HepG2 (cell line): ENCODE measurements at regions not wholly inside any gene's neighbourhood (a gene's known extent, or its start where the extent isn't known, plus 50 kb on each side); places are given as distances from the start of the nearest gene placed in this dataset.

Experiments used
- ATAC-seq: fragments of 200-7000 bp; cut with Tn5 transposase; 3 replicates; pipeline ENCODE4 v1.9.1; 2020; ENCODE audit warnings: mild to moderate bottlenecking, moderate library complexity
- BruUV-seq: library from RNA; stranded (reverse); fragments of 400-500 nt; replicated peaks from 2 replicates; lab custom pipeline; 2021; lab: Mats Ljungman, UMichigan
- CTCF ChIA-PET: fragments of 300-600 bp; formaldehyde crosslinking; extraction: SDS; loops from one replicate; lab custom pipeline; 2021; ENCODE audit warnings: low total read pairs, inconsistent platforms, low intra/inter-chr PET ratio; lab: Yijun Ruan, JAX
- POLR2A ChIA-PET: fragments of 350-600 bp; sonication (Branson Sonifier 250); formaldehyde crosslinking; loops from one replicate; lab custom pipeline; 2020; ENCODE audit warnings: antibody characterized with exemption, inconsistent platforms; lab: Yijun Ruan, JAX
- DNase-seq: peaks from one replicate; pipeline ENCODE4 v3.0.0-alpha.2; 2015; ENCODE audit warnings: low spot score
- FAIRE-seq: peaks from 3 replicates; lab custom pipeline; 2011; peaks lifted over from hg19 to GRCh38; lab: Jason Lieb, UNC
- H2AFZ ChIP-seq: one replicate; pipeline ENCODE4 v1.6.1; 2011; ENCODE audit warnings: low read length, inconsistent platforms
- H3K27ac ChIP-seq: fragments of 300-600 bp; 3 replicates; pipeline ENCODE4 v1.8.0; 2011; ENCODE audit warnings: mixed run types, mild to moderate bottlenecking, mixed read lengths, low read length, inconsistent platforms; ENCODE audit not compliant: insufficient read depth; ENCODE audit errors: extremely low read length
- H3K27me3 ChIP-seq, 2 experiments: fragments of 200-600 bp in 1 of 2; 2 replicates in 1 of 2; 3 replicates in 1 of 2; pipeline versions ENCODE4 v1.6.0 to v1.8.0; 2011; ENCODE audit warnings: low read length in 2 of 2, mild to moderate bottlenecking in 2 of 2, moderate library complexity in 2 of 2, inconsistent platforms in 1 of 2; ENCODE audit not compliant: insufficient read depth in 2 of 2, control insufficient read depth in 1 of 2
- H3K36me3 ChIP-seq, 2 experiments: fragments of 200-600 bp in 1 of 2; replicated peaks in 1 of 2; 2 replicates in 1 of 2; 3 replicates in 1 of 2; pipeline versions ENCODE4 v1.5.1 to v1.8.0; 2011; ENCODE audit warnings: low read length in 2 of 2, inconsistent platforms in 1 of 2; ENCODE audit not compliant: insufficient read depth in 2 of 2, control insufficient read depth in 1 of 2
- H3K4me1 ChIP-seq: 2 replicates; pipeline ENCODE4 v1.5.1; 2012; ENCODE audit warnings: low read length, inconsistent platforms; ENCODE audit not compliant: insufficient read depth
- H3K4me2 ChIP-seq: 2 replicates; pipeline ENCODE4 v1.6.0; 2011; ENCODE audit warnings: low read depth, low read length, inconsistent platforms
- H3K4me3 ChIP-seq, 3 experiments: fragments of 200-600 bp in 1 of 3; sonication (generic), shearing (Covaris generic) in 1 of 3; replicated peaks in 1 of 3; 2 replicates each; pipeline ENCODE4 v1.5.1; 2011 to 2016; ENCODE audit warnings: low read length in 3 of 3, inconsistent platforms in 2 of 3, low read depth in 2 of 3, mild to moderate bottlenecking in 2 of 3, control low read depth in 1 of 3, mixed read lengths in 1 of 3; ENCODE audit not compliant: insufficient read depth in 1 of 3
- H3K79me2 ChIP-seq: one replicate; pipeline ENCODE4 v1.6.1; 2011; ENCODE audit warnings: low read length, inconsistent platforms; ENCODE audit not compliant: insufficient read depth
- H3K9ac ChIP-seq: 2 replicates; pipeline ENCODE4 v1.6.0; 2011; ENCODE audit warnings: mild to moderate bottlenecking, low read depth, low read length, inconsistent platforms; ENCODE audit not compliant: insufficient read depth
- H3K9me3 ChIP-seq: 2 replicates; pipeline ENCODE4 v1.5.1; 2012; ENCODE audit warnings: mild to moderate bottlenecking, low read length
- H4K20me1 ChIP-seq: 2 replicates; pipeline ENCODE4 v1.6.0; 2011; ENCODE audit warnings: inconsistent platforms, mild to moderate bottlenecking, low read length, moderate library complexity; ENCODE audit not compliant: insufficient read depth
- ATF7 ChIP-seq, 2 experiments: fragments of 450-650 bp in 1 of 2; sonication (generic) in 1 of 2; formaldehyde crosslinking in 1 of 2; IDR thresholded peaks; 2 replicates each; pipeline versions ENCODE4 v1.4.0 to v1.6.1; 2016 to 2020; ENCODE audit warnings: antibody characterized with exemption in 1 of 2, mild to moderate bottlenecking in 1 of 2, missing genetic modification reagents in 1 of 2
- HOXA5 ChIP-seq: sonication (generic); formaldehyde crosslinking; IDR thresholded peaks from 2 replicates; pipeline ENCODE4 v1.4.0; 2020; ENCODE audit warnings: missing genetic modification reagents
- IKZF4 ChIP-seq: sonication (generic); formaldehyde crosslinking; IDR thresholded peaks from 2 replicates; pipeline ENCODE4 v1.5.1; 2020; ENCODE audit warnings: borderline replicate concordance, mild to moderate bottlenecking, low read depth, missing genetic modification reagents; ENCODE audit errors: not compliant biosample characterization
- NBN ChIP-seq: fragments of 450-650 bp; conservative IDR thresholded peaks from 2 replicates; pipeline ENCODE4 v1.6.1; 2017
- TEAD3 ChIP-seq: optimal IDR thresholded peaks from 2 replicates; pipeline ENCODE3; 2016; ENCODE audit warnings: borderline replicate concordance
- WGBS: methylation state at CpG from one replicate; pipeline ENCODE4 v1.1.6; 2017; ENCODE audit warnings: low lambda C conversion rate; 5-methylcytosine and 5-hydroxymethylcytosine counted together
- in situ Hi-C: cut with HindIII; loops from 2 replicates; pipeline ENCODE4 v1.10.0; 2017; ENCODE audit warnings: low pct_unique_long_range_greater_than_20kb; ENCODE audit not compliant: extremely low pct_ligation_motif_present
- intact Hi-C: fragments of 100-400 bp; cut with micrococcal nuclease; formaldehyde crosslinking; loops from one replicate; pipeline ENCODE4 v1.10.0; 2022; ENCODE audit not compliant: unreplicated experiment
- TF ChIP-seq, protein P1 (sequence below): sonication (generic); formaldehyde crosslinking; IDR thresholded peaks from 2 replicates; pipeline ENCODE4 v1.5.1; 2020; ENCODE audit warnings: missing genetic modification reagents, mild to moderate bottlenecking, borderline replicate concordance
- TF ChIP-seq, protein P2 (sequence below): sonication (generic); formaldehyde crosslinking; IDR thresholded peaks from 2 replicates; pipeline ENCODE4 v1.4.0; 2020; ENCODE audit warnings: missing genetic modification reagents
- TF ChIP-seq, protein P3 (sequence below): sonication (generic); formaldehyde crosslinking; IDR thresholded peaks from 2 replicates; pipeline ENCODE4 v1.8.1; 2023; ENCODE audit warnings: mild to moderate bottlenecking, missing genetic modification reagents, borderline replicate concordance
- TF ChIP-seq, protein P4 (sequence below): sonication (generic); formaldehyde crosslinking; IDR thresholded peaks from 2 replicates; pipeline ENCODE4 v1.4.0; 2020; ENCODE audit warnings: missing genetic modification reagents, borderline replicate concordance
- TF ChIP-seq, protein P5 (sequence below): sonication (generic); formaldehyde crosslinking; IDR thresholded peaks from 2 replicates; pipeline ENCODE4 v1.5.1; 2020; ENCODE audit warnings: missing genetic modification reagents, mild to moderate bottlenecking, borderline replicate concordance
- TF ChIP-seq, protein P6 (sequence below): sonication (generic); formaldehyde crosslinking; IDR thresholded peaks from 2 replicates; pipeline ENCODE4 v1.4.0; 2020; ENCODE audit warnings: mild to moderate bottlenecking, missing genetic modification reagents

DNA sequence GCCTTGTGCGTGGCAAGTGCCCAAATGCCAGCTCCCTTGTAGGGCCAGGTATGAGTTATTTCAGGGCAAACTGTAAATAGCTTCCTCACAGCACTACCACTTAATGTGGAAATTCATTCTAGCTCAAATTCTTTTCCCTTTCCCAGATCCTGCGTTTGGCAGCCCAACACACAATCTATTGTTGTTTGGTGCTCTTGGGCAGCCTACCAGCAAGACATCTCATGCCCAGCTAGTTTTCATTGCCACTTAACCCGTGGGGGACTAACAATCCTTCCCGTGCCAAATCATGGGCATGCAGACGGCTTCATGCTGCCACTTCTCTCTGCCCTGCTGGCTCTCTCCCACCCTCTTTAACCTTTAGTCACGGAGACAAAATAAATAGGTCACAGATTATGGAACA, 454.2 kb downstream of the GRIA2 start:
- no peaks in the 10 kb centered on the region for H3K27me3 ChIP-seq
- H2AFZ ChIP-seq = no peak overlapping the region
- no peaks in the 10 kb centered on the region for H4K20me1 ChIP-seq
- no peak overlapping the region for H3K4me2 ChIP-seq
- FAIRE-seq (no peak), DNase-seq (no peak), ATAC-seq (no peak)
- POLR2A ChIA-PET = no interaction called here
- no peaks in the 10 kb centered on the region for H3K79me2 ChIP-seq
- H3K27ac ChIP-seq = no peak overlapping the region
- H3K9ac ChIP-seq = no peak overlapping the region
- intact Hi-C loops = no loop called here
- WGBS = 9% methylated on average over 6 of the region's 6 CpGs
- H3K4me3 ChIP-seq = no peak overlapping the region
- in situ Hi-C loops = no loop called here
- CTCF ChIA-PET = no interaction called here
- no TSS peak for BruUV-seq
- H3K36me3 ChIP-seq = no peaks in the 10 kb centered on the region
- no peaks in the 10 kb centered on the region for H3K9me3 ChIP-seq
- no peak for TF ChIP-seq ATF7 (IDR thresholded peaks at IDR 0.05)
- no peak for TF ChIP-seq ATF7 (CRISPR knock-in tag; IDR thresholded peaks at IDR 0.05)
- TF ChIP-seq, protein P1, sequence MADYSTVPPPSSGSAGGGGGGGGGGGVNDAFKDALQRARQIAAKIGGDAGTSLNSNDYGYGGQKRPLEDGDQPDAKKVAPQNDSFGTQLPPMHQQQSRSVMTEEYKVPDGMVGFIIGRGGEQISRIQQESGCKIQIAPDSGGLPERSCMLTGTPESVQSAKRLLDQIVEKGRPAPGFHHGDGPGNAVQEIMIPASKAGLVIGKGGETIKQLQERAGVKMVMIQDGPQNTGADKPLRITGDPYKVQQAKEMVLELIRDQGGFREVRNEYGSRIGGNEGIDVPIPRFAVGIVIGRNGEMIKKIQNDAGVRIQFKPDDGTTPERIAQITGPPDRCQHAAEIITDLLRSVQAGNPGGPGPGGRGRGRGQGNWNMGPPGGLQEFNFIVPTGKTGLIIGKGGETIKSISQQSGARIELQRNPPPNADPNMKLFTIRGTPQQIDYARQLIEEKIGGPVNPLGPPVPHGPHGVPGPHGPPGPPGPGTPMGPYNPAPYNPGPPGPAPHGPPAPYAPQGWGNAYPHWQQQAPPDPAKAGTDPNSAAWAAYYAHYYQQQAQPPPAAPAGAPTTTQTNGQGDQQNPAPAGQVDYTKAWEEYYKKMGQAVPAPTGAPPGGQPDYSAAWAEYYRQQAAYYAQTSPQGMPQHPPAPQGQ = no peak
- TF ChIP-seq, protein P2, sequence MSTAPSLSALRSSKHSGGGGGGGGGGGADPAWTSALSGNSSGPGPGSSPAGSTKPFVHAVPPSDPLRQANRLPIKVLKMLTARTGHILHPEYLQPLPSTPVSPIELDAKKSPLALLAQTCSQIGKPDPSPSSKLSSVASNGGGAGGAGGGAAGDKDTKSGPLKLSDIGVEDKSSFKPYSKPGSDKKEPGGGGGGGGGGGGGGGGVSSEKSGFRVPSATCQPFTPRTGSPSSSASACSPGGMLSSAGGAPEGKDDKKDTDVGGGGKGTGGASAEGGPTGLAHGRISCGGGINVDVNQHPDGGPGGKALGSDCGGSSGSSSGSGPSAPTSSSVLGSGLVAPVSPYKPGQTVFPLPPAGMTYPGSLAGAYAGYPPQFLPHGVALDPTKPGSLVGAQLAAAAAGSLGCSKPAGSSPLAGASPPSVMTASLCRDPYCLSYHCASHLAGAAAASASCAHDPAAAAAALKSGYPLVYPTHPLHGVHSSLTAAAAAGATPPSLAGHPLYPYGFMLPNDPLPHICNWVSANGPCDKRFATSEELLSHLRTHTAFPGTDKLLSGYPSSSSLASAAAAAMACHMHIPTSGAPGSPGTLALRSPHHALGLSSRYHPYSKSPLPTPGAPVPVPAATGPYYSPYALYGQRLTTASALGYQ = no peak
- no peak for TF ChIP-seq NBN
- TF ChIP-seq, all 625 proteins: peak for 0
- no peaks in the 10 kb centered on the region for H3K4me1 ChIP-seq

DNA sequence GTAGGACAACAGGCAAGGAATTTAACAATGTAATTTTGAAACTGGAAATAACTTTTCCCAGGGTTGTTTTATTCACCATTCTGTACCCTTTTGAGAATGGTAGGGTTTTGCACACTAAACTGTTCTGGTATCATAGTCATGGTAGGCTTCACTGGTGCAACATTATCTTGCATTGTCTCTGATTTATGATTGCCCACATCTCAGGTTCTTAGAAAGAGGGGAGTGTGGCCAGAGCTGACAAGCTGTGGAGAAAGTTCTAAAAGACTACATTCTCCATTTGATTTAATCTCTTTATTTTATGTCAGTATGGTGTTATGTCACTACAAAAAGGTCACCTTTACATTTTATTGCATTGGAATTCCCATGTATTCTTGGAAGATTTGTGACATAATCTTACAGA, 447.3 kb downstream of the GRIA2 start:
- Histone ChIP-seq H3K79me2 (no peaks in the 10 kb centered on the region), H4K20me1 (no peaks in the 10 kb centered on the region), H3K27me3 (no peaks in the 10 kb centered on the region), H3K9me3 (no peaks in the 10 kb centered on the region), H3K4me3 (no peak overlapping the region), H2AFZ (no peak overlapping the region), H3K9ac (no peak overlapping the region), H3K4me2 (no peak overlapping the region), H3K4me1 (no peaks in the 10 kb centered on the region), H3K36me3 (no peaks in the 10 kb centered on the region), H3K27ac (no peak overlapping the region)
- ChIA-PET POLR2A (no interaction called here), CTCF (no interaction called here)
- DNase-seq = no peak
- no peak for FAIRE-seq
- no peak for ATAC-seq
- in situ Hi-C loops = no loop called here
- no TSS peak for BruUV-seq
- intact Hi-C loops = no loop called here
- TF ChIP-seq TEAD3 (CRISPR knock-in tag) (no peak), HOXA5 (CRISPR knock-in tag) (no peak), IKZF4 (CRISPR knock-in tag) (no peak)
- TF ChIP-seq, protein P3, sequence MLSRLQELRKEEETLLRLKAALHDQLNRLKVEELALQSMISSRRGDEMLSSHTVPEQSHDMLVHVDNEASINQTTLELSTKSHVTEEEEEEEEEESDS (CRISPR knock-in tag) = no peak
- TF ChIP-seq, protein P4, sequence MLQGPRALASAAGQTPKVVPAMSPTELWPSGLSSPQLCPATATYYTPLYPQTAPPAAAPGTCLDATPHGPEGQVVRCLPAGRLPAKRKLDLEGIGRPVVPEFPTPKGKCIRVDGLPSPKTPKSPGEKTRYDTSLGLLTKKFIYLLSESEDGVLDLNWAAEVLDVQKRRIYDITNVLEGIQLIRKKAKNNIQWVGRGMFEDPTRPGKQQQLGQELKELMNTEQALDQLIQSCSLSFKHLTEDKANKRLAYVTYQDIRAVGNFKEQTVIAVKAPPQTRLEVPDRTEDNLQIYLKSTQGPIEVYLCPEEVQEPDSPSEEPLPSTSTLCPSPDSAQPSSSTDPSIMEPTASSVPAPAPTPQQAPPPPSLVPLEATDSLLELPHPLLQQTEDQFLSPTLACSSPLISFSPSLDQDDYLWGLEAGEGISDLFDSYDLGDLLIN (CRISPR knock-in tag) = no peak
- TF ChIP-seq, protein P5, sequence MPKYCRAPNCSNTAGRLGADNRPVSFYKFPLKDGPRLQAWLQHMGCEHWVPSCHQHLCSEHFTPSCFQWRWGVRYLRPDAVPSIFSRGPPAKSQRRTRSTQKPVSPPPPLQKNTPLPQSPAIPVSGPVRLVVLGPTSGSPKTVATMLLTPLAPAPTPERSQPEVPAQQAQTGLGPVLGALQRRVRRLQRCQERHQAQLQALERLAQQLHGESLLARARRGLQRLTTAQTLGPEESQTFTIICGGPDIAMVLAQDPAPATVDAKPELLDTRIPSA (CRISPR knock-in tag) = no peak
- TF ChIP-seq, protein P6, sequence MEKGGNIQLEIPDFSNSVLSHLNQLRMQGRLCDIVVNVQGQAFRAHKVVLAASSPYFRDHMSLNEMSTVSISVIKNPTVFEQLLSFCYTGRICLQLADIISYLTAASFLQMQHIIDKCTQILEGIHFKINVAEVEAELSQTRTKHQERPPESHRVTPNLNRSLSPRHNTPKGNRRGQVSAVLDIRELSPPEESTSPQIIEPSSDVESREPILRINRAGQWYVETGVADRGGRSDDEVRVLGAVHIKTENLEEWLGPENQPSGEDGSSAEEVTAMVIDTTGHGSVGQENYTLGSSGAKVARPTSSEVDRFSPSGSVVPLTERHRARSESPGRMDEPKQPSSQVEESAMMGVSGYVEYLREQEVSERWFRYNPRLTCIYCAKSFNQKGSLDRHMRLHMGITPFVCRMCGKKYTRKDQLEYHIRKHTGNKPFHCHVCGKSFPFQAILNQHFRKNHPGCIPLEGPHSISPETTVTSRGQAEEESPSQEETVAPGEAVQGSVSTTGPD (CRISPR knock-in tag) = no peak
